ENCODE measurements at regions not wholly inside any gene's neighbourhood (a gene's known extent, or its start where the extent isn't known, plus 50 kb on each side); places are given as distances from the start of the nearest gene placed in this dataset.
A peak's percentile ranks its signal among the peaks of the same experiment; 100 is the strongest.

GRCh38 chr6:66687611-66688140, 980.6 kb upstream of the EYS start:
- DNase-seq (ENCODE audit: low read depth), result no peak

DNA sequence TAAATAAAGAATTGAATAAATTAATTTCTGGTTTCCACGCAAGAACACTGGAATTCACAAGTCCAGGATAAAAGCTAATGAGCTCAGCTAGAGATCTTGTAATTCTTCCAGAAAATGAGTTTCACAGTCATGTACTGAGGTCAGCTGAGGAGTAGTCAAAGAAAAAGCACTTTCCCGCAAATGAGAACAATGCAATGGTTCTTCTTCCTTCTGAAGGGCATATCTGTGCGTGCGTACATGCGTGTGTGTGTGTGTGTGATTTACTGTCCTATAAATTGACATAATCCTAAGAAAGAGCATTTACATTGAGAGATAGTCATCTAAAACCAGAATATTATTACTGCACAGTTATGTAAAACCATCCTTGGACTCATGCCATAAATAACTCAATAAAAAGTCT, 968.9 kb upstream of the EYS start:
- no peak for DNase-seq (ENCODE audit: low read depth)

DNA sequence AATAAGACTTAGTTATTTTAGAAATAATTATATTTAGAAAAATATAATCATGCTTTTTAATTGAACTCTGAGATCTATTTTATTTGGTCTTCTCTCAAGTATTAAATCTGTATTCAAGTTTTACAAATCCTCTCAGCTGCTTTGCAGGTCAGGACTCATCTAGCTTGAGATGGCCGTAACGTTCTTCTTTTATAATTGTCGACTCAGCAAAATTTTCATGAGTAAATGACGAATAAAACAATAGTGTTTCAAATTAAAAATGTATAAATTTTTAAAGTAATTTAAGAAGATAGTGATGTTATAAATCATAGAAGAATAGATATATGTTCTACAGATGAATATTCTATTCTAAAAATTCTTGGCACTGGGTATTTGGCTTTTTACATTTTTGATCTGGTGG, 957.1 kb upstream of the EYS start:
- DNase-seq (ENCODE audit: low read depth), result no peak

DNA sequence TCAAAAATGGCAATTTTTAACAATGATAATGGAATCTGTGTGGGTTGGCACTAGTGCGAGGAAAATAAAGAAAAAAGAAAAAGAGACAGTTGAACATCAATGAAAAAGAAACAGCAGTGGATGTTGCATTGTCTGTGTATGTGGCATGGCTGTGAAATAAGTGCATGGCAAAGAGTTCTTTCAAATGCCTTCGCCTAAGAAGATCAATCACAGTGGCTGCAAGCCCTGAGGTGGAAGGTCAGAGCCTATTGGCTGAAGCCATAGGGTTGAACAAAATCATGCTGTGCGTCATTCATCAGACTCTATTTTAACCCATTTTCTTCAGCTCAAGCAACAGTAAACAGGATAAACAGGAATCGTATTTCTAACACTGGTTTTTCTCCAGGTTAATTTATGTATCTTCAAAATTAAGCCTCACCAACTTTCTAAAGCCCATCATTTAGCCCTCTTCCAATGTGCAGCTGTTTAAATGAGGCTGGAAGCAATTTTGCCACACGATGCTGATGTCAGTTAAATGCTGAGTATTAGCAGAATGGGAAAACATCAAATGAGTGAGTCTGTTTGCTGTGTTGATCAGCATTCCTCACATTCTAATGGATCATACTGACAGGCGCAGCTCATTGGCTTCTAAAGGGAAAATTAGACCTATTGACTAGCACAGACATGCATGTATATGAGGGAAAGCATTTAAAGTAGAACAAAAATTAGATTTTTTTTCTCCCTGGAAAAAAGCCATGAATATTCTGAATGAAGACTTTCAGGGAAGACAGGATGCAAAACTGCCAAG, 955.9 kb upstream of the EYS start:
- DNase-seq (ENCODE audit: low read depth), result no peak

DNA sequence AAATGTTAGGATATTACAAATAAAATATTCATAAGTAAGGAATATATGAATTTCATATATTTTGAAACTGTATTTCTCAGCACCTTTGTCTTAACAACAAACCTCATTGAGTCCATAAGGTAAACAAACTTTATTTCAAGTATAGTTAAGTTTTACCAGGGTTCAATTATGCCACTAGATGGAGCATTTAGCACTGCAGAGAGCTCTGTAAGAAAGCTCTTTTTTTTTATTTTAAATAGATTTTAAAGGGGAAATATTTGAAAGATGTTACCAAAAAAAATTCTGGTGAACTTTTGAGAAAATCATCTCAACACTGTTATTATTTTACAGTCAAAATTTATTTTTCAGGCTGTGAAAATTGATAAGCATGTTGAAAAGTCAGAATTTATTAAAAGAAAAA, 955.2 kb upstream of the EYS start:
- DNase-seq (ENCODE audit: low read depth), result peak; percentile 3

GRCh38 chr6:66655420-66655819, 948.4 kb upstream of the EYS start:
- DNase-seq (ENCODE audit: low read depth), result no peak

GRCh38 chr6:66638518-66638917, 931.5 kb upstream of the EYS start:
- DNase-seq (ENCODE audit: low read depth), result no peak

GRCh38 chr6:66638099-66638498, 931.1 kb upstream of the EYS start:
- DNase-seq (ENCODE audit: low read depth), result no peak

GRCh38 chr6:66628917-66629316, 921.9 kb upstream of the EYS start:
- no peak for DNase-seq (ENCODE audit: low read depth)

- DNase-seq (ENCODE audit: low read depth), result no peak
These were observed 916.0 kb upstream of the EYS start for GRCh38 chr6:66623050-66623449.

DNA sequence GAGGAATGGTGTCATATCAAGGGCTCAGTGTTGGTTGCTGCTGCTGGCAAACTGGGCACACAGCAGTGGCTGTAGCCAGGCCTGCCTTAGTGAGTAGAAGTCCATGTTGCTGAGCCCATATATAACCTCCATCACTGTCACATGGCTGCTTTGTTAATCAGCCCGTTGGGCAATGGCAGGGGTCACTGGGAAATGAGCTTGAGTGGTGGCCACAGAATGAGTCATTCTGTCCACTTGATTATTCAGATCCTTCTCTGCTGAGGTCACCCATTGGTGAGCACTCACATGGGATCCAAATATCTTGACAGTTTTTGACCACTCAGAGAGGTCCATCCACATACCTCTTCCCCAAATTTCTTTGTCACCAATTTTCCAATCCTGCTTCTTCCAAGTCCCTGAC, 898.9 kb upstream of the EYS start:
- no peak for DNase-seq (ENCODE audit: low read depth)

GRCh38 chr6:66605011-66605410, 898.0 kb upstream of the EYS start:
- no peak for DNase-seq (ENCODE audit: low read depth)

- no peak for DNase-seq (ENCODE audit: low read depth)
These were observed 892.5 kb upstream of the EYS start for GRCh38 chr6:66599541-66599940.

GRCh38 chr6:66578362-66578761, 871.3 kb upstream of the EYS start:
- DNase-seq (ENCODE audit: low read depth), result no peak

DNA sequence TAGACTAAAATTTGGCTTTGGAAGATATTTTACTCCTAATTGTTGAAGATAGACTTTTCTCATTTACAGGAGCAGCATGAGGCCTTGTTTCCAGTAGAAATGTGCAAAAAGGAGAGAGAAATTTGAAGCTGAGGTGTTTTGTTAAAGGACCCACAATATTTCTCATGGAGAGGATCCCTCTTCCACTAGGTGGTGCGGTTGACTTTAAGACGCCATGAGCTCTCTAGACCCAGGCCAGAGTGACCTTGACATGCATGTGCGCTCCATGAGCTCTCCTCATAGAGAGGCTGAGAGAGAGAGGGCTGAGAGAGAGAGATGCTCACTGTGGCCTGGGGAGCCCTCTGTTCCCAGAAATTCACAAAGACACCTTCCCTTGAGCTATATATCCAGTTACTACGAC, 861.2 kb upstream of the EYS start:
- DNase-seq (ENCODE audit: low read depth), result no peak

DNA sequence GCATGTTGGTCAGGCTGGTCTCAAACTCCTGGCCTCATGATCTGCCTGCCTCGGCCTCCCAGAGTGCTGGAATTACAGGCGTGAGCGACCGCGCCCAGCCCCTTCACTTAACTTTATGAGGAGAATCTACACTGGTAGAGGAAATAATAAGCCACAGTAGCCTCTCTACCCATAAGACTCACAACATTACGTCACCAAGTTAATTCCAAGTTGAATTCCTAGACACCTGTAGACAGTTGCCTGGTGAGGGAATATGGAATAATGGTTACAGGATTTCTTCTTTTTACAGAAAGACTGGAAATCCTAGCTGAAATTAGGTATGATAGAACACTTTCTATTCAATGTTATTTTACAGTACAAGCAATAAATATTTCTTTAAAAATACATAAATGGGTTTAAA, 854.5 kb upstream of the EYS start:
- no peak for DNase-seq (ENCODE audit: low read depth)

- no peak for DNase-seq (ENCODE audit: low read depth)
These were observed 851.2 kb upstream of the EYS start for GRCh38 chr6:66558189-66558588.

DNA sequence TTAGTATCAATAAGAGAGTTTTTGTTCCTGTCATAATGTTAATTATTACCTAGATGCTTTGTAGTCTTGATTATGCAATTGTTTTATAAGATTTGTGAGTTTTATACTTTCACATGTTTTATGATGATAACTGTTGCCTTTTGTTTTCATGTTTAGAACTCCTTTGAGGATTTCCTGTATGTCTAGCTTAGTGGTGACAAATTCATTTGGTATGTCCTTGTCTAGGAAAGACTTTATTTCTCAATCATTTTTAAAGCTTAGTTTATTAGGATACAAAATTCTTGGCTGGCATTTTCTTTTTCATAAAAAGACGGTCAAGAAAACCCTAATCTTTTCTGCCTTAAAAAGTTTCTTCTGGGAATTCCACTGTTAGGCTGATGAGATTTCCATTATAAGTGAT, 849.9 kb upstream of the EYS start:
- no peak for DNase-seq (ENCODE audit: low read depth)

DNA sequence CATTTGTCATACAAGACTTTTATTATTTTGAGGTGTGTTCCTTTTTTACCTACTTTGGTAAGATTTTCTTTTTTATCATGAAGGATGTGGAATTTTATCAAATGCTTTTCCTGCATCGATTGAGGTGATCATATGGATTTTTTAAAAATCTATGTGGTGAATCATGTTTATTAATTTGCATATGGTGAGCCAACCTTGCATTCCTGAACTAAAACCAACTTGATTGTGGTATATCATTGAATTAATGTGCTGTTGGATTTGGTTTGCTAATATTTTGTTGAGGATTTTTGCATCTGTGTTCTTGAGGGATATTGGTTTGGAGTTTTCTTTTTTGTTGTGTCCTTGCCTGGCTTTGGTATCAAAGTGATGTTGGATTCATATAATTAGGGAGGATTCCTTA, 848.1 kb upstream of the EYS start:
- DNase-seq (ENCODE audit: low read depth), result no peak

DNA sequence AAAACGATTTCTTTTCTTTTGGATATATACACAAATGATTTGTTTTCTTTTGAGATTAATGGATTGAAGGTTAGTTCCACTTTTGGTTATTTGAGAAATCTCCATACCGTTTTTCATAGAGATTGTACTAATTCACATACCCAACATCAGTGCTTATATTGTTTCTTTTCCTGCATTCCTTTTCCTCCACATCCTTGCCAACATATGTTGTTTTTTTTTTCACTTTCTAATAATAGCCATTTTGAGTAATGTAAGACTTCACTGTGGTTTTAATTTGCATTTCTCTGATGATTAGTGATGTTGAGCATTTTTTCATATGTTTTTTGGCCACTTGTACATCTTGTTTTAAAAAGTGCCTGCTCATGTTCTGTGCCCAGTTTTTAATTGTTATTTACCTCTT, 846.4 kb upstream of the EYS start:
- no peak for DNase-seq (ENCODE audit: low read depth)

DNA sequence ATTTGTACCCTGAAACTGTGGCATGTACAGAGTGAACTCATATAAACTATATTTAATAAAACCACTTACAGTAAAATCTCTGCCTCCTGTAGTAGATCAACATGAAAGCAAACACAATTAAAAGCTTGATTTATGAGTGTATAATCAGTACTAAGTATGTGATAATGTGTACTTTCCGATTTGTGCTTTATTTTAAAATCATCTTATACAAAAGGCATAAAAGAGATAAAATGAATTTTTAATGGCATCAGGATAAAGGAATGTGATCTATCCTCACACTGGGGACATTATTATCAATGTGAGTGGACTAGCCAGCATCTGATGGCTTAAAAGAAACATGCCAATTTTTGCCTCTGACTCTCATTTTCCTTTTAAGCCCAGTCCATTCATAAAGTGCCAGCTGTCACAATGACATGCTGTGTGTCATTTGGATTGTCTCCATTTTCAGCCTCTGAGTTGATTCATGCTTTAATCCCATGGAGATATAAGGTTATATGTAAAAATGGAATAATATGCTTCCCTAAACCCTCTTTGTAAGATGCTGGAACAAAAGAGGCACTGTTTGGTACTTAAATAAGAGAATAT, 831.6 kb upstream of the EYS start:
- no peak for DNase-seq (ENCODE audit: low read depth)

DNA sequence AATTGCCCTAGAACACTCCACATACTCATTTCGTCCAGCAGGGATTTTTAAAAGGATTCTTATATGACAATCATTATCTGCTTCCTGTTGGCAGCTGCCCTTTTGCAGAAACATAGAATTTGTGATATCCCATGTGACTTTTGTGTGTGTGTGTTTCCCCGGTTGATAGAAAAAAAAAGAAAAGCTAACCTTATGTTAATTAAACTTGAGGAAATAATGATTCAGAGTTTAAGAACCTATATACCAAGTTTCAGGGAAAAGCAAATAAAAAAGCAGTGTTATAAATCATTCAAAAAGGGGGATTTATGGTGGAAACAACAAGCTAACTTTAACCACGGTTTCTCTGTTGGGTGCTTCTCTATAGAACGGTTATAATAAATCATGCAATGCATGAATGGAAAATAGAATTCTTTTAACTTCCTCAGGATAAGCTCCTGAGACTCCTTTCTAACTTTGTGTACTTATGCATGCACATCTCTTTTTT, 826.9 kb upstream of the EYS start:
- no peak for DNase-seq (ENCODE audit: low read depth)

GRCh38 chr6:66526061-66526460, 819.0 kb upstream of the EYS start:
- no peak for DNase-seq (ENCODE audit: low read depth)
